IPS-NIHi11 (cell line): ENCODE measurements at regions not wholly inside any gene's neighbourhood (a gene's known extent, or its start where the extent isn't known, plus 50 kb on each side); places are given as distances from the start of the nearest gene placed in this dataset.
"Not testable (repeated sequence)": the region's sequence is repeated elsewhere in the genome, so short reads cannot be mapped to it uniquely, and the experiment has no call there.

Experiments
- DNase-seq: peaks from one replicate; pipeline ENCODE4 v3.0.0; 2012; ENCODE audit warnings: mixed read lengths, low spot score

DNA sequence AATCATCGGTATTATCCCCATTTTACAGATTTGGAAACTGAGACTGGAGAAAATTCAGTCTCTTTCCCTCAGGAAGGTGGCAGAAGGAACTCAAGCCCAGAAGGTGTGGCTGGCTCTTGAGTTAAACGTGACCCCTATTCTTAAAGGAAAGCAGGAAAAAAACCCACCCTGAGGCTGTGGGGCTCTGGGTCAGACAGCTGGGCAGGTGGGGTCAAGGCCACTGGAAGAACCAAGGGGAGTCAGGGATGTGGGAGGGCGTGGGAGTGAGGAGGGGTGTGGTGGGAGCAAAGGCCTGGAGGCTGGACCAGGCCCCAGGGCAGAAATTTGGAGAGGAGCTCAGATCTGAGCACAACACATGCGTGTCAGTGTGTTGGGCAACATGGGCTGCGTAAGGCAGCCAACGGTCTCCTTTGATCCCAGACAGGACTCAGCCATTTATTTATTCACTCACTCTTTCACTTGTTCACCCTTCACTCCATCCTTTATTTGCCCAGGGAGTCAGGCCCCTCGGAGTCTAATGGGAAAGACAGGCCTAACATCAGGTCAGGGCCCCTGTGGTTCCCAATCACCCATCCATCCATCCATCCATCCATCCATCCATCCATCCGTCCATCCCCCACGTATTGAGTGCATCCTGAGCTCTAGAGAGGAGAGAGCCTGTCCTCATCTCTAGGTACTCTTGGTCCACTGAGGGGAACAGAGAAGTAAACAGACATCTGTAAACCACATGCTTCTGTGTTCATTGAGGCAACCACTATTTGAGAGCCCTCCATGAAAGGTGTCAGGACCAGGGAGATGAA is 165.0 kb downstream of the VEGFA start:
- no peak for DNase-seq

DNA sequence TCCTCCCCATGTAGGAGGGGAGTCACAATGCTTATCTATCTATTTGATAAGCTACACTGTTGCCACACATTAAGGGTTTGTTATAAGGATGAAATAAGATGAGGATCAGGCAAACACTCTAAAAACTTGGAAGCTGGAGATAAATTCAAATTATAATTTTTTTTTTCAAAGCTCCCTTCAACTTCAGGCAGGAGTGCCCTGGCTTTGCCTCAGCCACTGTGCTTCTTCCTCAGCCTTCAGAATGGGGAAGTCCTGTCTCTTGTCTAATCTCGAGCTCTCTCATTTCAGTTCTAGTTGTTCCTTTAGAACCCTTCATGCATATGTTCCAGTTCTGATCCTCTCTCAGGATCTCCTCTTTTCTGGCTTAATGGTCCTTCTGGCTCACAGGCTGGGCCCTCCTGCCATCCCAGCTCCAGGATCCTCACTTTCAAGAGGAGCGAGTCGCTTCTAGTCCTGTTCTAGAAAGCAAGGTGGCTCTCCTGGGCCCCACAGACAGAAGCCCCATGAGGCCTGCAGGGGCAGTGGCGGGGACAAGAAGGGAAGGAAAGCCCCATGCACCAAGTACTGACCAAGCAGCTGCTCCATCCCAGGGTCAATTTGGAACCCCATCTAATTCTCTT is 164.3 kb downstream of the VEGFA start:
- no peak for DNase-seq

DNA sequence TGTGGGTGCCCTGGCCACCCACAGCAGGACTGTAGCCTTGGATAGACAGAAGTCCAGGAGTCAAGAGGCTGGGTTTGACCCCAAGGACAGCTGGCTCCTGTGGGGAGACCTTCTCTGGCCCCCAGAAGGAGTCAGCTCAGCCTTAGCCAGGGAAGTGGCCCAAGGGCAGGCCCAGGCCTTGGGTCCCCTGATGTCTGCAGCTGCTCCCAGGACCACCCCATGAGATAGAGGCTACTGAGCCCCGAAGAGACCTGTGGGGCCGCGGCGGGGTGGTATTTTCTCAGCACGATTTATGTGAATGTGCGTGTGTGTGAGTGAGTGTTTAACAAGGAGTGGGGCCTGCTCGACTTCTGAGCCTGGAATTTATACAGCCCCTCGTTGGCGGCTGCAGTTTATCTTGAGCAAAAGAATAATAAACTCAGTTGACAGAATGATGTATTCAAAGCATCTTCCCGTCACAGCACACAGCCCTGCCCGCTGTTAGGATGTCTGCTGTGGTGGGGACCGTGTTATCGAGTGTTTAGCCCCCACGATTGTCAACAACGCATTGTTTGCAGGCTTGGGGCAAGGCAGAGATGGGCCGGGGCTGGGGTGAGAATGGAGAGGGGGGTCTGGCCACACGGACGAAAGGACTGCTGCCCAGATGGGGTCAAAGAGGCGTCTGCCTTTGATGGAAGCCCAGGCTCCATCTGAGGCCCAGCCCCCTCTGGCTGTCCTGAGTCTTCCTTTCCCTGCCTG is 163.3 kb downstream of the VEGFA start:
- DNase-seq = no peak

DNA sequence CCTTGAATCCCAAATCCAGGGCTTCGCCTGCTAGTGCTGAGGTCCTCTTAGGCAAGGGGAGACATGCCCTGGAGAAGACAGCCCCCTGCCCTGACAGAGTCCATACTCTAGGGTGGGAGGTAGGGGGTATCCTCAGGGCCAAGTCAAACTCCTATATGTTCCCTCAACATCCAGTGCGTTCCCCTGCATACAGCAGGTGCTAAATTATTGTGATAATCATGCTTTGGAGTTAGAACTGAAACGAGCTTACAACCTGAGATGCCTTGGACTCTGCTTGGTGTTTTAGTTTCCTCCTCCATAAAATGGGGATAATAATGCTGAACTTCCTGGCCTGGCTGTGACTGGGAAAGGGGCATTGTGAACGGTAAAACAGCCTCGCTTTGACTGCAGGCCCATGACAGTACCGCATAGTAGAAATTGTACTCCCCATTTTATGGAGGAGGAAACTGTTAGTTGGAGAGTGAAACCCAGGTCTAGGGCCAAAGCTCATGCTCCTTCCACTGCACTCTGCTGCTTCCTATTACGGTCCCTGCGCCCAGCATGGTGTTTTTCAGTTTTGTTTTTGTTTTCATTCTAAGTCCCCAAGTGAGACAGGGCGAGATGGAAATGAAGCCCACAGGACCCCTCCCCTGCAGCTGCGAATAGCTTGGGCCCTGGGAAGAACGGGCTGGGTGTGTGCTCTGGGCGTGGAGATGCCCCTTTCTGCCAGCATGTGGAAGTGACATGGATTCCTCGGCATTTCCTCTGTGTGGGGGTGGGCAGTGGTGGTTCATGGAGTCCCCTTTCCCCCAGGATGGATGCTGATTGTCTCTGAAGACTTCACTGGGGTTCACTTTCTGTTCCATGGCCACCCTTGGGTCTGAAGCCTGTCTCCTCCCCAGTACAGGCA is 162.5 kb downstream of the VEGFA start:
- no peak for DNase-seq

DNA sequence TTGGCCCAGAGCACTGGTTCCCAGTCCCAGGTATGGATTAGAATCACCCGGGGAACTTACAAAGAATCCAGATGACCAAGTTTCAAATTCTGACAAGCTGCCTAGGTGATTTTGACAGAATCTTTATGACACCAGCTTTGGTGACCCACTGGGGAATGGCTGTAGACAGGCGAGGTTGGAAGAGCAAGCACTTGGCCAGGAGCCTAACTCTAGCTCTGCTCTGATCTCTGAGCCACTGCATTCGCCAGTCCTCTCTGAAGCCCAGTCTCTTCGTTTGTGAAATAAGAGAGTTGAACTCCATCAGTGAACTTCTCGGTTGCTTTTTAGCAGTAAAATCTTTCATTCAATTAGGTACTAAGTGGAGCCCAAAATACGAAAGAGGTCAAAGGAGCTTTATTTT is 161.2 kb downstream of the VEGFA start:
- DNase-seq = no peak

DNA sequence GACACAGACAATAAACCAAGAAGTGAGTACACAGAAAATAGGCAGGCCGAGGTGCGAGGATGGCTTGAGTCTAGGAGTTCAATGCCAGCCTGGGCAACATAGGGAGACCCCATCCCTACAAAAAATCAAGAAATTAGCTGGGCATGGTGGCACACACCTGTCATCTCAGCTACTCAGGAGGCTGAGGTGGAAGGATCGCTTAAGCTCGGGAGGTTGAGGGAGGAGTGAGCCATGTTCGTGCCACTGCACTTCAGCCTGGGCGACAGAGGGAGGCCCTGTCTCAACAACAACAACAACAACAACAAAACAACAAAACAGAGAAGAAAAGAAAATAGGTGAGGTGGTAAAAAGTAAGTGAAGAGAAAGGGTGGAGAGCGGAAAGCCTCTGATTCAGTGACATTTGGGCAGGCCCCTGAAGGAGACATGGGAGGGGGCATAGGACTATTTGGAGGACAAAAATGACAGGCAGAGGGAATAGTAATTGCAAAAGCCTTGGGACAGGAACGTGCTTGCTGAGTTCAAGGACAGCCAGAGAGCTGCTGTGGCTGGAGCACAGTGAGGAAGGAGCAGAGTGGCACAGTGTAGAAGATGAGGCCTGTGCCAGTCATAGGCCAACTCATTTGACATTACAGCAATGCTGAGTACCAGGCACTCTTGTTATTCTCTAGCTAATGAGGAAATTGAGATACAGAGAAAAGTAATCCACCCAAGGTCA is 160.6 kb downstream of the VEGFA start:
- DNase-seq = no peak

DNA sequence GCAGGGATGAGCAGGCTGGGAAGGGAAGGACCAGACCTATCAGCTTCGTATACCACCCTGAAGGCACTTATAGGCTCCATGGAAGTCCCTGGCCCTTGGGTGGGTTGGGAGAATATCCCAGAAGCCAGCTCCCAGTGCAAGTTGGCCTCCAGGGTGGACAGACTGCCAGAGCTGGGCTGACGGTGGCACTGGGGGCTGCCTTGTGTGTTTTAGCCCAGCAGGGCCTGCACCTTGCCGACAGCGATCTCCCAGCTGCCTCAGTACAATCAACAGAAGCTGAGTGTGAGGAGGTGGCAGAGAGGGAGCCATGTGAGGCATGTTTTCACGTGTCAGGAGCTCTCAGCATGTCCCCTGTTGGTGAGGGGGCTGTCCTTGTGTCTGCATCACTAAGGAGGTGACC is 159.5 kb downstream of the VEGFA start:
- DNase-seq = no peak

DNA sequence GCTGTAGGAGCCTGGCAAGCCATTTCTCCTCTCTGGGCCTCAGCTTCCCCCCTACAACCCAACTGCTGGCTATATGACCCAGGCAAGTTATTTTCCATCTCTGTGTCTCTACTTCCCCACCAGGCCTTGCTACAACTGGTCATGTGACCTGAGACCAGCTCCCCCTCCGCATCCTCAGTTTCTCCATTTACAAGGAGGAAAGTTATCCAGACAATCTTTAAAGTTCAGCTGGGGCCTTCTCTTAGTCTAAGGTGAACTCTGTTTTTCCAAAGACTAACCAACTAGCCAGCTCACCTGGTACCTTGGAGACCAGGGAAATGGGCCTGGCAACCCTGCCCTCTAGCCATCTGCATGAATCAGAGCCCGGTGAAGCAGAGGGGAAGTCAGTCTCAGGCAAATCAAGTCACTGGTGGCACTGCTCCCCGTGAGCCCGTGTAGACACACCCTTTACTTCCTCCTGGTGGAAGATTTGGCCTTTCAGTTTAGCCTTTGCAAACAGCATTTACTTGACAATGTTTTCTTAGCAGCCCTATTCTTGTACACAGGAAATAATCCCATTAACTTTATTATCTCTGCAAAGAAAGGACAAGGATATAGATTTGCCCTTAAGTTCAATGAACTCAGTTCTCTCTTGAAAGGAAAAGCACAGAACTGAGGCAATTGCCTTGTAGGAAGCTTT is 157.7 kb downstream of the VEGFA start:
- no peak for DNase-seq

DNA sequence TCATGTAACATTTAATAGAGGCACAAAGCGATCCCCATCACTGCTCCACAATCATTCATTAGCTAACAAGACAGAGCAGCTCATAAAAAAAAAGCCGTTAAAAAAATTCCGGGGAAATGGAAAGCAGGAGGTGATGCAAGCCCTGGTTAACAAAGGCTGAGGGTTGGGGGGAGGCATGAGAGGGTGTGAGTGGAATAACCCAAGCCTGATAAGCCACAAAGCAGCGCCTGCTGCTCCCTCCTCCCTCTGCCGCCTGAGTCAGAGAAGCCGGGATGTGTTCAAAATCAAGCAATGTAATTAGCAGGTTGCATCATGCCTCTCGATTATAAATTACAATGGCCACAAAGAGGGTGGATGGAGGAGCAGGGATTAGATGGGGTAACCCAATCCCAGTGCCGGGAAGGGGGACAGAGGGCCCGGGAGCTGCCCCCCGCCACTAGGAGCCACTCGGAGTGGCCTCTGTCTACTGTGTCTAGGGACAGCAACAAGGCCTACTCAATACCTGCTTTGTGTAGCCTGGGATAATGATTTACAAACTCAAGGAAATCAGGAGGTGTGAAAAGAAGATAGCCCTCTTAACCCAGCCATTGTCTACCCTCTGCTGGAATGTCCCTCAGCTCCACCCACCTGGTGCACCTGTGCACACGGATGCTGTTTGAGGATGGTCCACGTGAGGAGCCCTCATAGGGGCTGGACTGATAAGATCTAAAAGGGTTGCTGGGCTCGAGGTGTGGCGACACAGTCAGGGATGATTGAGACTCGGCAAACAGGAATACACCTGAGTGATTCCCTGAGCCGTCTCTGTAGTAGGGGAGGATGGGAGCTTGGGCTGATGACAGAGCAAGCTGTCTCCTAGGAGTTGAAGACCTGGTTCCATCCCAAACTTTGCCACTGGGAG is 156.9 kb downstream of the VEGFA start:
- peak; percentile 57 for DNase-seq

DNA sequence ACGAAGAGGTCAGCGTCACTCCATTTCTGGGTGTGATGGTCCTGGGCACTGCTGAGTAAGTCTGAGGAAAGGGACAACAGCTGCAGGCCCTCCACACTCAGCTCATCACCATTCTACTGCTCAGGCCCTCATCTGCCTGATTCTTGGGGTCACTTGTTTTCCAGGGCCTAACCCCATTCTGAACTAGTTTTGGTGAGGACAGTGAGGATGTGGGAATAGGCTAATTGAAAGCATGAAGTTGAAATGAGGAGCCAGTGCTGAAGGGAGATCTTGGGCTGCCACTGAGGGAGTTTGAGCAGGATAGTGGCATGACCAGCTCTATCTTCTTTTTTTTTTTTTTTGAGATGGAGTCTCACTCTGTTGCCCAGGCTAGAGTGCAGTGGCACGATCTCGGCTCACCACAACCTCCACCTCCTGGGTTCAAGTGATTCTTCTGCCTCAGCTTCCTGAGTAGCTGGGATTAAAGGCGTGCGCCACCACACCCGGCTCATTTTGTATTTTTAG is 155.7 kb downstream of the VEGFA start:
- not testable (repeated sequence) for DNase-seq

DNA sequence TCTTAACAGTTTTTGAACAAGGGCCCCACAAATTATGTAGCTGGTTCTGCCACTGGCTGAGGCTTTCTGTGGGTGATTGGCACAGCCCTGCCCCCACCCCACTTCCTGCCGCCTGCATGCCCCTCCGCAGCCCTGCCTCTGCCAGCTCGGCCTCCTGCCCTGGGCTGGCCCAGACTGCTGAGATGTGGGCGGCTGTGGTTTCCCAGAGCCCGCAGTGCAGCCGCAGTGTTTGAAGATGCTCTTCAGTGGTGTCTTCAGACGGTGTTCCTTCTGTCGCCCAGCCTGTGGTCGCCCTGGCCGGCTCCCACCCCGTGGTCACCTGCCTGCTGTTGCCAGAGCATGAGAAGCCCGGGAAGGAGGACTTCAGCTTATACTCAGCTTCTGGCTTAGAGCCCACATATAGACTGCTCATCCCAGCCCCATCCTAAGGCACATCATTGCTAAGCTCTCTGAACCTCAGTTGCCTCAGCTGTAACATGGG is 154.3 kb downstream of the VEGFA start:
- DNase-seq = no peak

DNA sequence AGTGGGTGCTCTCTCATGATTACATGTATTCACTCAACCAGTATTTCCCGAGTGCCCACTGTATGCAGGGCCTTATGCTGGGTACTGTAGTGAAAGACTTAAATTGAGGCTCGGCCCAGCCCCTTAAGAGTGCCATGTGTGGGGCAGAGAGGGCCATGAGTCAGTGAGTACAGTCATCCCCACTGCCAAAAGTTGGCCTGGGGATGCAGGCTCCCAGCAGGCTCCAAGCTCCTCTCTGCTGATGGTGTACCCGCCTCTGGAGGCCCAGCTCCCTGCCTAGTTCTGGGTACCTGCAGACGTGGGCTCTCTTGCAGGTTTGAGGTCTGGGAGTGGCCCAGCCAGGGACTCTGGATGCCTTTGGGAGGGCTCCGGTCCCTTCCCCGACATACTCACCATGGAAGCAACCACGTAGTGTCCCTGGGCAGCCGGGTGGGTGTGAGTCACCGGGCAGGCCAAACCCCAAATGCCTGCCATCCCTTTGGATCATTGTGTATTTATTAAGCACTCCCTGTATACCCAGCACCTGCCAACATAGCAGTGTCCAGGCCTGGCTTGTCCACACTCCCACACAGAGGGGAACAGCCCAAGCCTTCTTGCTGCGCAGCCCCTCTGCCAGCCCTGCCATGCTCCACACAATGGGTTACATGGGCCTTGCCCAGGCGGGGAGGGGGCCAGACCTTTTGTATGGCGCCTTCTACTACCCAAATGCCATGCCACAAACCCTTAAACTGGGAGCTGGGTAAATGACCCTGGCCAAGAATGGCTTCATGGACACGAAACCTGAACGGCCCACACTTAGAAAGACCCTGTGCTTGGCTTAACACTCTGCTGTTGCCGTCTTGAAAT is 153.6 kb downstream of the VEGFA start:
- DNase-seq = no peak

DNA sequence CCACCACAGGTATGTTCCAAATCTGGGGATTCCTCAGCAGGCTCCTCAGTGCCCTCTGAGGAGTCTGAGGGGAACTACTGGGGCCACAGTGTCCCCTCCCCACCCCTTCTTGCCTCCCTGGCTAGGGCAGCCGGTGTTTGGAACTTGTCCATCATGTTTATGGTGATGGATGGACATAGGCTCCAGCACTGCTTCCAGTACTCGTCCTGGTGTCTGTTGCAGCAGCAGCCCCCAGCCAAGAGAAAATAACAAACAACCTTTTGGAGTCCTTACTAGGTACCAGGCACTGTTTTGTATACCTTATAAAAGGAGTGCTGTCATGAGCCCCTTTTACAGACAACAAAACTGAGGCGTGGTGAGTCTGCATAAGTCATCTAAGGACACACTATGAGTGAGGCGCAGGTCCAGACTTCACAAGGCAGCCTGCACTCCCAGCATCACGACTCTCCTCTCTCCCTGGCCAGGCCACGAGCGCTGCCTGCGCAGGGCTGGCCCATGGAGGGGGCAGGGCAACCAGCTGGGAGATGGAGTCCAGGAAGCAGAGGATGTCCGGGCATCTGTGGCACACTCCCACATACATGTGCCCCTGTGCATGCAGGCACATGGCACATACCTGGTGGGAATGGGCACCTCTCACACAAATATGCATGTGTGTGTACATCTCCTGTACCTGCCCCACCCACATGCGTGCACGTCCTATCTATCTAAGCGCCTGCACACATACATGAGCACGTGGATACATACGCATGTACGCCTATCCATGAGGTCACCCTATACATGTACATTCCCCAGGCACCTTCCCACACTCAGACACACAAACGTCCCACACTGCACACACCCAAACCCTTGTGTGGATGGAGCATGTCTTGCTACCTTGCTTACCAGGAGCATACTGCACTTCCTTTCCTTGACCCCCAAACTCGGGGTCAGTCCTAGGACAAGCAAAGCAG is 152.7 kb downstream of the VEGFA start:
- DNase-seq = no peak

DNA sequence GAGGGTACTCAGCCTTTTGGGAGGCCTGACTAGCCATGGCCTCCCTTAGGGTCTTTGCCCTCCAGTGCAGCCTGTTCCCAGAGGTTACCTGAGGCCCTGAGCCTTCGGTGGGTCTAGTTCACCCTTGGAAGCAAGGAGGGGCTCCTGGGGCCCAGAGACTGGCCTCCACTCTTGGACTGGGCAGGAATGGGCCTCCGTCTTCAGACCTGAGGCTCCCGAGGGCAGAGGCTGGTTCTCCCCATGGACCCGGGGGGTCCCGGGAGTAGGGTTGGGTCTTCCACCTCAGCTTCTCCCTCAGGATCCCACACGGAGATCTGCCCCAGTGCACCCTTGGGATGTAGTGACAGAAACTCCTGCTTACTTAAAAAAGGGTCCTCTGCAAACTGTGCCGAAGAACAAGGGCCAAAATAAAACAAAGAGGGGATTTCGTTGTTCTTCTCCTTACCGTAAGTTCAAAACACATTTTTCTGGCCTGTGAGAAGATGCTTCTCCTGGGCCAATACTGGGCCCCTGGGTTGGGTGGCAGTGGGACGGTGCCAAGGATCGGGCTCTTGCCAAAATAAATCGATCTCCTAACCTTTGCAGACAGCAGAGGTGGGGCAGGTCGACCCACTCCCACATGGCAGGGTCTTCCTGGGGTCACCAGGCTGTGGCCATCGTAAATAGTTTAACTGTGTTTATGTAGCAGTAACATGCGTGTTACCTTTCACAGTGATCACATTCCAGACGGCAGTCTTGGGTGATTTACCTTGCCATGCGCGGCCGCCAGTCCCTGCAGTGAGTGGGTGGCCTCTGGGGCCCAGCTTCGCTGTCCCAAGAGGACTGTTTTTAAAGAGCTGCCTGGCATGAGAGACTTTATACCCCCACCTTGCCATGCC is 151.8 kb downstream of the VEGFA start:
- DNase-seq = no peak

DNA sequence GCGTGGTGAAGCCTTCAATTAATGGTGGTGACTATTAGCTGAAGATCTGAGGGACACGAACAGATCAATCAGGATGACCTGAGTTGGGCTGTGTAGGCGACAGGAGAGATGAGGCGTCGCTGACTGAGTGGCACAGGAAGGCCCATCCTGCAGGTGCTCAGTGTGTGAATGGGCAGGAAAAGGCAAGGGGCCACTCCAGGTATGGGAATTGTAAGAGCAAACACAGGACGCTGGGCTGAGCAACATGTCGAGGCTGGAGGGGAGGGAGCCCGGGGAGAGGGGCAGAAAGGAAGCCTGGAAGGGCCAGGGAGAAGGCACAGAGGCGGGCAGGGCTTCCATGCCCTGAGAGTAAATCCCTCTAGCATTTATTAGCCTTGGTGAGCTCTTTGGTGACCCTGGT is 151.0 kb downstream of the VEGFA start:
- DNase-seq = no peak

DNA sequence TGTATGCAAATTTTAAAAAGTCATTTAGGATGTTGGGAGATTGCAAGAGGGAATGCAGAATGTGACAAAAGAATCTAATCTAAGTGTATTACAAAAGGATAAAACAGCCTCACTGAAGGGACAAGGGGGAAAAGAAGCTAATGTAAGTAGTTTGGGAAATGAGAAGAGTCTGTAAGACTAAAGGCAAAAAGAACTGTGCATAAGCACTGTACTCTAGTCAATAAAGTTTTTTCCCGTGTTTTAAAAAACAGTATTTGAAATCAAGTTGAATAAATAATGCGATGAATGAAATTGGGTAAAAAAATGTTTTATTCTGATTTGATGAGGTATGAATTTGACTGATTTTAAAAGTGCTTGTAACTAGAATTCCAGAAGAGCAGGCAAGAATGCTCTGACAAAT is 149.8 kb downstream of the VEGFA start:
- DNase-seq = no peak
